K562 (cell line): ENCODE measurements at regions not wholly inside any gene's neighbourhood (a gene's known extent, or its start where the extent isn't known, plus 50 kb on each side); places are given as distances from the start of the nearest gene placed in this dataset.

Experiments
- ARNT ChIP-seq, 2 experiments: fragments of 450-650 bp; IDR thresholded peaks; 2 replicates each; pipeline ENCODE4 v1.6.1; 2016; ENCODE audit warnings: mild to moderate bottlenecking in 1 of 2
- ATF7 ChIP-seq: fragments of 450-650 bp; IDR thresholded peaks from 2 replicates; pipeline ENCODE4 v1.7.1; 2014; ENCODE audit warnings: mild to moderate bottlenecking, moderate library complexity
- BCOR ChIP-seq: fragments of 450-650 bp; IDR thresholded peaks from 2 replicates; pipeline ENCODE4 v1.6.1; 2016
- CBFA2T2 ChIP-seq: fragments of 450-650 bp; conservative IDR thresholded peaks from 2 replicates; pipeline ENCODE4 v1.6.1; 2017; ENCODE audit warnings: mild to moderate bottlenecking
- ELF1 ChIP-seq: fragments of 200-800 bp; sonication (Bioruptor generic); IDR thresholded peaks from 2 replicates; pipeline ENCODE4 v1.6.1; 2016; ENCODE audit warnings: missing genetic modification characterization, missing compliant biosample characterization
- EP300 ChIP-seq: IDR thresholded peaks from 2 replicates; pipeline ENCODE4 v1.6.1; 2012; ENCODE audit warnings: low read length, improper control_type of control experiment
- FOSL1 ChIP-seq: fragments of 200-800 bp; sonication (Bioruptor generic); conservative IDR thresholded peaks from 2 replicates; pipeline ENCODE4 v1.6.1; 2016; ENCODE audit warnings: missing genetic modification characterization, missing compliant biosample characterization
- FOXA3 ChIP-seq, 2 experiments: fragments of 450-650 bp in 1 of 2; sonication (generic) in 1 of 2; formaldehyde crosslinking; IDR thresholded peaks in 1 of 2; conservative IDR thresholded peaks in 1 of 2; 2 replicates each; pipeline versions ENCODE4 v1.4.0 to v1.8.0; 2020 to 2022; ENCODE audit warnings: mild to moderate bottlenecking in 2 of 2, missing genetic modification reagents in 1 of 2
- FOXK1 ChIP-seq: sonication (generic); formaldehyde crosslinking; IDR thresholded peaks from 2 replicates; pipeline ENCODE4 v1.8.0; 2022; ENCODE audit warnings: missing genetic modification reagents, mild to moderate bottlenecking, borderline replicate concordance
- FOXK2 ChIP-seq, 2 experiments: fragments of 450-650 bp; IDR thresholded peaks in 1 of 2; conservative IDR thresholded peaks in 1 of 2; 2 replicates each; pipeline ENCODE4 v1.6.1; 2016; ENCODE audit warnings: low read depth in 2 of 2, mild to moderate bottlenecking in 1 of 2
- HDAC3 ChIP-seq: fragments of 450-650 bp; IDR thresholded peaks from 2 replicates; pipeline ENCODE4 v1.6.1; 2018; ENCODE audit warnings: borderline replicate concordance, mild to moderate bottlenecking, moderate library complexity; ENCODE audit not compliant: partially characterized antibody
- KLF1 ChIP-seq: fragments of 450-650 bp; IDR thresholded peaks from 2 replicates; pipeline ENCODE4 v1.6.1; 2016; ENCODE audit warnings: missing genetic modification characterization, missing compliant biosample characterization
- MEF2D ChIP-seq: conservative IDR thresholded peaks from 2 replicates; pipeline ENCODE4 v1.6.1; 2016; ENCODE audit warnings: low read depth, missing genetic modification characterization, missing compliant biosample characterization
- MYBL2 ChIP-seq, 2 experiments: fragments of 450-650 bp in 1 of 2; sonication (generic) in 1 of 2; formaldehyde crosslinking in 1 of 2; IDR thresholded peaks; 2 replicates each; pipeline versions ENCODE4 v1.6.1 to v1.8.1; 2017 to 2022; ENCODE audit warnings: borderline replicate concordance in 1 of 2, inconsistent platforms in 1 of 2, low read depth in 1 of 2, mild to moderate bottlenecking in 1 of 2, missing genetic modification reagents in 1 of 2, moderate library complexity in 1 of 2
- NBN ChIP-seq: fragments of 450-650 bp; IDR thresholded peaks from 2 replicates; pipeline ENCODE4 v1.6.1; 2016; ENCODE audit warnings: low read depth, mild to moderate bottlenecking
- PHF21A ChIP-seq: fragments of 450-650 bp; IDR thresholded peaks from 2 replicates; pipeline ENCODE4 v1.6.1; 2017; ENCODE audit warnings: low read depth, borderline replicate concordance
- POLR3G ChIP-seq: IDR thresholded peaks from 2 replicates; pipeline ENCODE4 v1.6.1; 2011; ENCODE audit not compliant: insufficient read length, insufficient replicate concordance; ENCODE audit errors: extremely low read depth
- SMAD1 ChIP-seq: fragments of 150-350 bp; IDR thresholded peaks from 2 replicates; pipeline ENCODE4 v1.6.1; 2014; ENCODE audit warnings: low read length, low read depth; ENCODE audit not compliant: partially characterized antibody
- SMARCC2 ChIP-seq: fragments of 450-650 bp; IDR thresholded peaks from 2 replicates; pipeline ENCODE4 v1.6.1; 2017; ENCODE audit warnings: antibody characterized with exemption, moderate library complexity, mild to moderate bottlenecking, low read depth
- TRIM24 ChIP-seq, 2 experiments: fragments of 450-650 bp; IDR thresholded peaks; 2 replicates each; pipeline ENCODE4 v1.6.1; 2016
- TF ChIP-seq, protein P1 (sequence below): fragments of 250-450 bp; sonication (Bioruptor Pico); IDR thresholded peaks from 2 replicates; pipeline ENCODE4 v1.5.0; 2020; ENCODE audit warnings: mild to moderate bottlenecking
- TF ChIP-seq, protein P2 (sequence below): fragments of 250-450 bp; sonication (Bioruptor Pico); IDR thresholded peaks from 2 replicates; pipeline ENCODE4 v1.4.0; 2020; ENCODE audit warnings: borderline replicate concordance
- TF ChIP-seq, protein P3 (sequence below): fragments of 450-650 bp; IDR thresholded peaks from 2 replicates; pipeline ENCODE4 v1.6.1; 2017; ENCODE audit warnings: mild to moderate bottlenecking, moderate library complexity
- TF ChIP-seq, protein P4 (sequence below): fragments of 250-450 bp; sonication (Bioruptor Pico); IDR thresholded peaks from 2 replicates; pipeline ENCODE4 v1.5.0; 2020; ENCODE audit warnings: mild to moderate bottlenecking, borderline replicate concordance

DNA sequence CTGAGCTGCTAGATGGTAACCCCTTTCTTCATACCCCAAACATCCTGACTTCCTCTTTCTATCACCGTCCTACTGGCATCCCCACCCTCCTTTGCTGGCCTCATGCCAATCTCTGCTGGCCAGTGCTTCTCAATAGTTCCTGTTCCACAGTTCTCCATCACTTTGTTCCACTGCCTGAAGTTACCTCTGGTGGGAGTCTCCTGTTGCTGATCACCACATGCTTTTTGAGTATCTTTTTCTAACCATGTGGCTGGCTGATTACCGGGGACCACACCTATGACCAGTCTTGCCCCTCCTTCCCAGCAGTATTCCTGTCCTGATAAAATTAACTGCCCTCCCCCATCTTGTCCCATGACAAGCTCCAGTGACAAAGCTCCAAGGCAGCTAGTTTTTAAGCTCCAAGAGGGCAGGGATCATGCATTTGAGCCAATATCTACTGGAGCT is 380.4 kb upstream of the CCL2 start (continued):
- no peak for TF ChIP-seq PHF21A
- TF ChIP-seq ATF7 = peak; percentile 67; the same call in 1 of the 2 replicates
- peak; percentile 86 for TF ChIP-seq SMAD1
- TF ChIP-seq ELF1 (tag) = peak; percentile 43; the same call in 1 of the 2 replicates
- no peak for TF ChIP-seq FOXA3 (CRISPR knock-in tag; conservative IDR thresholded peaks at IDR 0.05 in 1 of 2, IDR thresholded peaks at IDR 0.05 in 1 of 2)
- TF ChIP-seq, protein P1, sequence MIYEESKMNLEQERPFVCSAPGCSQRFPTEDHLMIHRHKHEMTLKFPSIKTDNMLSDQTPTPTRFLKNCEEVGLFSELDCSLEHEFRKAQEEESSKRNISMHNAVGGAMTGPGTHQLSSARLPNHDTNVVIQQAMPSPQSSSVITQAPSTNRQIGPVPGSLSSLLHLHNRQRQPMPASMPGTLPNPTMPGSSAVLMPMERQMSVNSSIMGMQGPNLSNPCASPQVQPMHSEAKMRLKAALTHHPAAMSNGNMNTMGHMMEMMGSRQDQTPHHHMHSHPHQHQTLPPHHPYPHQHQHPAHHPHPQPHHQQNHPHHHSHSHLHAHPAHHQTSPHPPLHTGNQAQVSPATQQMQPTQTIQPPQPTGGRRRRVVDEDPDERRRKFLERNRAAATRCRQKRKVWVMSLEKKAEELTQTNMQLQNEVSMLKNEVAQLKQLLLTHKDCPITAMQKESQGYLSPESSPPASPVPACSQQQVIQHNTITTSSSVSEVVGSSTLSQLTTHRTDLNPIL (CRISPR knock-in tag) = no peak
- peak; percentile 74 for TF ChIP-seq FOSL1 (tag)
- TF ChIP-seq KLF1 (tag) = 0 out of 2 replicates have a peak, but pooled peaks have one; percentile 33
- no peak for TF ChIP-seq FOXK1 (CRISPR knock-in tag)
- peak; percentile 85 to 93 for TF ChIP-seq FOXK2 (conservative IDR thresholded peaks at IDR 0.05 in 1 of 2, IDR thresholded peaks at IDR 0.05 in 1 of 2; ENCODE audit: low read depth in 2 of 2)
- TF ChIP-seq, protein P2, sequence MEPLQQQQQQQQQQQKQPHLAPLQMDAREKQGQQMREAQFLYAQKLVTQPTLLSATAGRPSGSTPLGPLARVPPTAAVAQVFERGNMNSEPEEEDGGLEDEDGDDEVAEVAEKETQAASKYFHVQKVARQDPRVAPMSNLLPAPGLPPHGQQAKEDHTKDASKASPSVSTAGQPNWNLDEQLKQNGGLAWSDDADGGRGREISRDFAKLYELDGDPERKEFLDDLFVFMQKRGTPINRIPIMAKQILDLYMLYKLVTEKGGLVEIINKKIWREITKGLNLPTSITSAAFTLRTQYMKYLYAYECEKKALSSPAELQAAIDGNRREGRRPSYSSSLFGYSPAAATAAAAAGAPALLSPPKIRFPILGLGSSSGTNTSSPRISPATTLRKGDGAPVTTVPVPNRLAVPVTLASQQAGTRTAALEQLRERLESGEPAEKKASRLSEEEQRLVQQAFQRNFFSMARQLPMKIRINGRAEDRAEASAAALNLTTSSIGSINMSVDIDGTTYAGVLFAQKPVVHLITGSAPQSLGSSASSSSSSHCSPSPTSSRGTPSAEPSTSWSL = no peak
- TF ChIP-seq TRIM24 (IDR thresholded peaks at IDR 0.05) = peak; percentile 60 to 77; a peak in 3 of 4 replicates
- peak; percentile 94 for TF ChIP-seq EP300
- TF ChIP-seq MEF2D = peak; percentile 29; the same call in 1 of the 2 replicates
- TF ChIP-seq NBN = peak; percentile 68; the same call in 1 of the 2 replicates
- TF ChIP-seq, protein P3, sequence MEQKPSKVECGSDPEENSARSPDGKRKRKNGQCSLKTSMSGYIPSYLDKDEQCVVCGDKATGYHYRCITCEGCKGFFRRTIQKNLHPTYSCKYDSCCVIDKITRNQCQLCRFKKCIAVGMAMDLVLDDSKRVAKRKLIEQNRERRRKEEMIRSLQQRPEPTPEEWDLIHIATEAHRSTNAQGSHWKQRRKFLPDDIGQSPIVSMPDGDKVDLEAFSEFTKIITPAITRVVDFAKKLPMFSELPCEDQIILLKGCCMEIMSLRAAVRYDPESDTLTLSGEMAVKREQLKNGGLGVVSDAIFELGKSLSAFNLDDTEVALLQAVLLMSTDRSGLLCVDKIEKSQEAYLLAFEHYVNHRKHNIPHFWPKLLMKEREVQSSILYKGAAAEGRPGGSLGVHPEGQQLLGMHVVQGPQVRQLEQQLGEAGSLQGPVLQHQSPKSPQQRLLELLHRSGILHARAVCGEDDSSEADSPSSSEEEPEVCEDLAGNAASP = no peak
- peak; percentile 66 to 84; a peak in 3 of 4 replicates for TF ChIP-seq ARNT (IDR thresholded peaks at IDR 0.05)
- TF ChIP-seq POLR3G = no peak
- TF ChIP-seq CBFA2T2 = peak; percentile 90
- TF ChIP-seq MYBL2 (IDR thresholded peaks at IDR 0.05; ENCODE audit: low read depth) = no peak
- no peak for TF ChIP-seq MYBL2 (CRISPR knock-in tag; IDR thresholded peaks at IDR 0.05; ENCODE audit: borderline replicate concordance)
- TF ChIP-seq, protein P4, sequence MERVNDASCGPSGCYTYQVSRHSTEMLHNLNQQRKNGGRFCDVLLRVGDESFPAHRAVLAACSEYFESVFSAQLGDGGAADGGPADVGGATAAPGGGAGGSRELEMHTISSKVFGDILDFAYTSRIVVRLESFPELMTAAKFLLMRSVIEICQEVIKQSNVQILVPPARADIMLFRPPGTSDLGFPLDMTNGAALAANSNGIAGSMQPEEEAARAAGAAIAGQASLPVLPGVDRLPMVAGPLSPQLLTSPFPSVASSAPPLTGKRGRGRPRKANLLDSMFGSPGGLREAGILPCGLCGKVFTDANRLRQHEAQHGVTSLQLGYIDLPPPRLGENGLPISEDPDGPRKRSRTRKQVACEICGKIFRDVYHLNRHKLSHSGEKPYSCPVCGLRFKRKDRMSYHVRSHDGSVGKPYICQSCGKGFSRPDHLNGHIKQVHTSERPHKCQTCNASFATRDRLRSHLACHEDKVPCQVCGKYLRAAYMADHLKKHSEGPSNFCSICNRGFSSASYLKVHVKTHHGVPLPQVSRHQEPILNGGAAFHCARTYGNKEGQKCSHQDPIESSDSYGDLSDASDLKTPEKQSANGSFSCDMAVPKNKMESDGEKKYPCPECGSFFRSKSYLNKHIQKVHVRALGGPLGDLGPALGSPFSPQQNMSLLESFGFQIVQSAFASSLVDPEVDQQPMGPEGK (CRISPR knock-in tag) = no peak
- peak; percentile 64 for TF ChIP-seq SMARCC2
- TF ChIP-seq HDAC3 = peak; percentile 70
- no peak for TF ChIP-seq BCOR
